Testis (tissue), 2 donors: ENCODE measurements at regions not wholly inside any gene's neighbourhood (a gene's known extent, or its start where the extent isn't known, plus 50 kb on each side); places are given as distances from the start of the nearest gene placed in this dataset.
A peak's percentile ranks its signal among the peaks of the same experiment; 100 is the strongest.

Experiments
- DNase-seq: peaks from one replicate; pipeline ENCODE4 v3.0.0-alpha.2; 2019
- H3K27ac ChIP-seq, 2 donors: fragments of 200-600 bp; sonication (generic); one replicate each; pipeline ENCODE4 v1.5.1; 2019
- H3K27me3 ChIP-seq: fragments of 200-600 bp; sonication (generic); one replicate; pipeline ENCODE4 v1.5.1; 2019
- H3K36me3 ChIP-seq: fragments of 200-600 bp; sonication (generic); one replicate; pipeline ENCODE4 v1.5.1; 2017; ENCODE audit warnings: low read depth; ENCODE audit errors: missing control alignments
- H3K4me1 ChIP-seq: fragments of 200-600 bp; sonication (generic); one replicate; pipeline ENCODE4 v1.5.1; 2019
- H3K4me3 ChIP-seq, 2 donors: fragments of 200-600 bp; sonication (generic); one replicate each; pipeline ENCODE4 v1.5.1; 2017 to 2019
- H3K9me3 ChIP-seq: fragments of 200-600 bp; sonication (generic); one replicate; pipeline ENCODE4 v1.5.1; 2017
- POLR2A ChIP-seq: fragments of 450-650 bp; IDR thresholded peaks from one replicate; pipeline ENCODE4 v1.6.1; 2017; ENCODE audit warnings: antibody characterized with exemption, mild to moderate bottlenecking, moderate library complexity
- WGBS, 2 donors: methylation state at CpG; one replicate each; pipeline ENCODE4 v1.1.5; 2018; 5-methylcytosine and 5-hydroxymethylcytosine counted together
- intact Hi-C: fragments of 100-400 bp; cut with DNase I; formaldehyde crosslinking; loops from one replicate; pipeline ENCODE4 v1.15.1; 2023; ENCODE audit warnings: low total_unique reads
- TF ChIP-seq, protein P1 (sequence below), 3 experiments: fragments of 450-650 bp in 2 of 3; fragments of 200-600 bp in 1 of 3; sonication (generic) in 1 of 3; IDR thresholded peaks; one replicate each; pipeline ENCODE4 v1.5.1; 2016 to 2019; ENCODE audit warnings: antibody characterized with exemption in 3 of 3, mild to moderate bottlenecking in 2 of 3, moderate library complexity in 1 of 3

DNA sequence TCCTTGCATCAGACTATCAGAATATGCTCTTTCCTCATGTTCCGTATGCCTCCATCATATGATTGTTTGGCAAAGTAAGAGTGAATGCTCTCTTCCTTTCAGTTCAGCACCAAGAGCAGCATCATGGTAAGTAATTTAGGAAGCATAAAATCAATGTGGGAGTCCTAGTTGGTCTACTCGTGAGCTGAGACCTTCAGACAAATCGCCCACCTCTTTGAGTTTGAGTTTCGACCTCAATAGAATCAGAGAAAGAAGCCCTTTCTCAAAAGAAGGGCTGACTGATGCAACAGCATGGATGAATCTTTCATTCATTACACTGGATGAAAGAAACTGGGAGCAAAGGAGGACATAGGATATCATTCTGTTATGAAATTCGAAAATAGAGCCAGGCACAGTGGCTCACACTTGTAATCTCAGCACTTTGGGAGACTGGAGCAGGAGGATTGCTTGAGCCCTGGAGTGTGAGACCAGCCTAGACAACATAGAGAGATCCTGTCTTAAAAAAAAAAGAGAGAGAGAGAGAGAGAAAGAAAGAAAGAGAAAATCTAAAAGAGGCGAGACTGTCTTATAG, 112.5 kb downstream of the ZC3H11B start:
- Histone ChIP-seq H3K36me3 (no peaks in the 10 kb centered on the region), H3K27me3 (no peaks in the 10 kb centered on the region), H3K4me3 (no peak overlapping the region), H3K9me3 (no peaks in the 10 kb centered on the region), H3K27ac (no peak overlapping the region), H3K4me1 (no peaks in the 10 kb centered on the region)
- 88 to 92% methylated on average over 6 of the region's 6 CpGs for WGBS, 2 donors
- intact Hi-C loops = no loop called here
- no peak for TF ChIP-seq POLR2A
- TF ChIP-seq, protein P1, sequence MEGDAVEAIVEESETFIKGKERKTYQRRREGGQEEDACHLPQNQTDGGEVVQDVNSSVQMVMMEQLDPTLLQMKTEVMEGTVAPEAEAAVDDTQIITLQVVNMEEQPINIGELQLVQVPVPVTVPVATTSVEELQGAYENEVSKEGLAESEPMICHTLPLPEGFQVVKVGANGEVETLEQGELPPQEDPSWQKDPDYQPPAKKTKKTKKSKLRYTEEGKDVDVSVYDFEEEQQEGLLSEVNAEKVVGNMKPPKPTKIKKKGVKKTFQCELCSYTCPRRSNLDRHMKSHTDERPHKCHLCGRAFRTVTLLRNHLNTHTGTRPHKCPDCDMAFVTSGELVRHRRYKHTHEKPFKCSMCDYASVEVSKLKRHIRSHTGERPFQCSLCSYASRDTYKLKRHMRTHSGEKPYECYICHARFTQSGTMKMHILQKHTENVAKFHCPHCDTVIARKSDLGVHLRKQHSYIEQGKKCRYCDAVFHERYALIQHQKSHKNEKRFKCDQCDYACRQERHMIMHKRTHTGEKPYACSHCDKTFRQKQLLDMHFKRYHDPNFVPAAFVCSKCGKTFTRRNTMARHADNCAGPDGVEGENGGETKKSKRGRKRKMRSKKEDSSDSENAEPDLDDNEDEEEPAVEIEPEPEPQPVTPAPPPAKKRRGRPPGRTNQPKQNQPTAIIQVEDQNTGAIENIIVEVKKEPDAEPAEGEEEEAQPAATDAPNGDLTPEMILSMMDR (IDR thresholded peaks at IDR 0.05) = no peak
- DNase-seq = no peak

DNA sequence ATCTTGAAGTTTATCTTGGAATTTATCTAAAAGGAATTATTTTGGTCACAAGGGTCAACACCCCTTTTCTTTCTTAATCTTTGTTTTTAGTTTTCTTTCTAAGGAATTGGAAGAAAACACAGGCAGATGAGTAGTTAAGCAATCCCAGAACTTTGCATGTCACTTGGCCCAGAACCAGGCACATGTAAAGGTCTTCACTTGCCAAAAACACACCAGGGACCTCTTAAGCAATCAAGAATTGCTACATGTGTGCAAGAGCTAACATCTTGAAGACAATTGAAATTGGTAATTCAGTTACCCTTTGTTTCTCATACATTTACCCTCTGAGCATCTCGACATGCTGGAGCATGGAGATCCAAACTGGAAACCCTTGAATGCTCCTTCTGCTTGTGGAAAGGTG, 114.2 kb downstream of the ZC3H11B start:
- Histone ChIP-seq H3K27me3 (no peaks in the 10 kb centered on the region), H3K4me3 (no peak overlapping the region), H3K36me3 (no peaks in the 10 kb centered on the region), H3K9me3 (no peaks in the 10 kb centered on the region), H3K4me1 (no peaks in the 10 kb centered on the region), H3K27ac (no peak overlapping the region)
- DNase-seq = peak; percentile 18
- TF ChIP-seq, protein P1 (IDR thresholded peaks at IDR 0.05) = no peak
- no peak for TF ChIP-seq POLR2A
- intact Hi-C loops = no loop called here
- WGBS, 2 donors = 85 to 100% methylated on average over 1 of the region's 1 CpG

DNA sequence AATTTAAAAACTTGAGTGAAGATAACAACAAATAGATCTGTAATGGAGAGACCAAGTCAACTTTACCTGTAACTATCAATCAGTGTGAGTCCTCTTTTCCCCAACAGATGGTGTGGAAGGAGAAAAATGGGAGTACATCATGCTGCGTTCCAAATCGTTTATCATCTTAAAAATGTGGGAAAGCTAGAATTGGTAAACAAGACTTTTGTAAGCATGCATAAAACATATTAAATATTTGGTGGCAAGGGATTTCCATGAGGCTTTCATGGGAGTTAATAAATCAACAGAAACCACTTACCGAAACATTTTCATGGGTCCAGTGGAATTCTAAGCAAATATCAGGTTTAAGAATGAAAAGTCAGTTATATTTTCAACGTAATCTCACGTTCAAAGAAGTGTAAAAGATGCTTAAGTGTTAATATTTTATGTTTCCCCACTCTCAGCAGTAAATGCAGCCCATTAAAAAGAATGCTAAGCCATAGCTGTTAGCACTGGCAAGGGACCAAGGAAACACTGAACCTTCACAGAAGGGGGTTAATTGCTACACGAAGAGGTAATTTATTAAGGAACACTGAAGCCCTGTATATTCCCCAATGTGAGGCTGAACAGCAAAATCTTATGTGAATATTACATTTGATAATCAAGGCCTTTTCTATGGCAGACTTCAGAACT, 117.0 kb downstream of the ZC3H11B start:
- no peak overlapping the region for H3K4me3 ChIP-seq

DNA sequence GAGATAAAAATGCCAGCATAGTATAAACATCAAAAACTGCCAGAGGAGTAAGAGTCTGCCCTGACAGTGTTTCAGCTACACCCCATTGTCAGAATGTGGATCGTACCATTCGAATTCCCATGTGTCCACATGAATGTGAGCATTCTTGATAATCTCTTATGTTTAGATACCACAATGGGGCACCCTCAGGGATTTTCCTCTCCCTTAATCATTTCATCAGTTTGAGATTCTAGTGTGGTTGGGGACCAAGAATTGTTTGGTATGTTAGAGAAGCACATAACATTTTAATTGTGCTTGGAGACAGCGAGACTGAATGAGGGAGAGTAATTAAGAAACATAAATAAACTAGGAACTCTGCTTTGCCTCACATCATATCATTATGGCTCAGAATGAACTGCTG, 120.2 kb downstream of the ZC3H11B start:
- WGBS, 2 donors = 75 to 85% methylated on average over 3 of the region's 3 CpGs

More for the DNA sequence above, 117.0 kb downstream of the ZC3H11B start:
- no peak for DNase-seq
- 58 to 68% methylated on average over 6 of the region's 6 CpGs for WGBS, 2 donors
- Histone ChIP-seq H3K36me3 (no peaks in the 10 kb centered on the region), H3K9me3 (no peaks in the 10 kb centered on the region), H3K27me3 (no peaks in the 10 kb centered on the region), H3K27ac (no peak overlapping the region), H3K4me1 (no peaks in the 10 kb centered on the region)
- intact Hi-C loops = no loop called here
- TF ChIP-seq, protein P1 (IDR thresholded peaks at IDR 0.05) = no peak
- TF ChIP-seq POLR2A = no peak

More for the DNA sequence above, 120.2 kb downstream of the ZC3H11B start:
- intact Hi-C loops = no loop called here
- H3K27ac ChIP-seq = no peak overlapping the region
- no peak overlapping the region for H3K4me3 ChIP-seq
- no peaks in the 10 kb centered on the region for H3K9me3 ChIP-seq
- no peaks in the 10 kb centered on the region for H3K36me3 ChIP-seq
- H3K27me3 ChIP-seq = no peaks in the 10 kb centered on the region
- TF ChIP-seq, protein P1 (IDR thresholded peaks at IDR 0.05) = no peak
- TF ChIP-seq POLR2A = no peak
- no peak for DNase-seq
- no peaks in the 10 kb centered on the region for H3K4me1 ChIP-seq
